Midbrain (tissue), 1 donor: ENCODE measurements at regions not wholly inside any gene's neighbourhood (a gene's known extent, or its start where the extent isn't known, plus 50 kb on each side); places are given as distances from the start of the nearest gene placed in this dataset.

Experiments
- DNase-seq: peaks from one replicate; lab custom pipeline; 2025; lab: John Stamatoyannopoulos, UW

- DNase-seq = no peak
Measured at GRCh38 chr2:12083713-12084419, 337.4 kb downstream of the LPIN1 start.

- DNase-seq = no peak
Measured at GRCh38 chr2:12087175-12087574, 340.7 kb downstream of the LPIN1 start.

GRCh38 chr2:12087671-12088380 is 341.4 kb downstream of the LPIN1 start:
- no peak for DNase-seq

GRCh38 chr2:12089001-12089400 is 342.6 kb downstream of the LPIN1 start:
- DNase-seq = no peak

GRCh38 chr2:12089496-12089895 is 343.1 kb downstream of the LPIN1 start:
- no peak for DNase-seq

GRCh38 chr2:12090072-12090471 is 343.6 kb downstream of the LPIN1 start:
- DNase-seq = no peak

GRCh38 chr2:12090590-12090989 is 344.2 kb downstream of the LPIN1 start:
- no peak for DNase-seq

- no peak for DNase-seq
Measured at GRCh38 chr2:12091201-12091806, 344.9 kb downstream of the LPIN1 start.

- DNase-seq = no peak
Measured at GRCh38 chr2:12094134-12094533, 347.7 kb downstream of the LPIN1 start.

- no peak for DNase-seq
Measured at GRCh38 chr2:12096051-12096787, 349.8 kb downstream of the LPIN1 start.

GRCh38 chr2:12096788-12097449 is 350.5 kb downstream of the LPIN1 start:
- no peak for DNase-seq

- no peak for DNase-seq
Measured at GRCh38 chr2:12097859-12098258, 351.4 kb downstream of the LPIN1 start.

- no peak for DNase-seq
Measured at GRCh38 chr2:12099374-12099773, 352.9 kb downstream of the LPIN1 start.

GRCh38 chr2:12102679-12103078 is 356.2 kb downstream of the LPIN1 start:
- DNase-seq = no peak

GRCh38 chr2:12105180-12105579 is 358.7 kb downstream of the LPIN1 start:
- DNase-seq = no peak

GRCh38 chr2:12106440-12107080 is 360.1 kb downstream of the LPIN1 start:
- no peak for DNase-seq

GRCh38 chr2:12107321-12107720 is 360.9 kb downstream of the LPIN1 start:
- no peak for DNase-seq

- no peak for DNase-seq
Measured at GRCh38 chr2:12107939-12108338, 361.5 kb downstream of the LPIN1 start.

- no peak for DNase-seq
Measured at GRCh38 chr2:12109363-12110017, 363.1 kb downstream of the LPIN1 start.

GRCh38 chr2:12110074-12110473 is 363.6 kb downstream of the LPIN1 start:
- no peak for DNase-seq

- DNase-seq = no peak
Measured at GRCh38 chr2:12110481-12110880, 364.0 kb downstream of the LPIN1 start.
